Type B pancreatic cell (in vitro differentiated cells): ENCODE measurements at regions not wholly inside any gene's neighbourhood (a gene's known extent, or its start where the extent isn't known, plus 50 kb on each side); places are given as distances from the start of the nearest gene placed in this dataset.

ENCODE experiments used
- DNase-seq: peaks from one replicate; pipeline ENCODE4 v3.0.0; 2021; ENCODE audit warnings: mixed read lengths; ENCODE audit not compliant: unreplicated experiment; ENCODE audit errors: extremely low spot score
- H3K27ac Mint-ChIP-seq: 2 replicates; pipeline ENCODE4 v1.8.0; 2021; ENCODE audit warnings: mild to moderate bottlenecking, mixed read lengths
- H3K27me3 Mint-ChIP-seq: 2 replicates; pipeline ENCODE4 v1.8.0; 2021; ENCODE audit warnings: mixed read lengths
- H3K36me3 Mint-ChIP-seq: 2 replicates; pipeline ENCODE4 v1.8.0; 2021; ENCODE audit warnings: mixed read lengths
- H3K4me1 Mint-ChIP-seq: one replicate; pipeline ENCODE4 v1.8.0; 2021; ENCODE audit warnings: mixed read lengths; ENCODE audit not compliant: unreplicated experiment
- H3K4me3 Mint-ChIP-seq: 2 replicates; pipeline ENCODE4 v1.8.0; 2021; ENCODE audit warnings: mild to moderate bottlenecking, mixed read lengths
- H3K9me3 Mint-ChIP-seq: 2 replicates; pipeline ENCODE4 v1.8.0; 2021; ENCODE audit warnings: mixed read lengths
- TF ChIP-seq, protein P1 (sequence below): fragments of 200-600 bp; sonication (generic); conservative IDR thresholded peaks from 2 replicates; pipeline ENCODE4 v1.5.0; 2021; ENCODE audit warnings: antibody characterized with exemption, mild to moderate bottlenecking

DNA sequence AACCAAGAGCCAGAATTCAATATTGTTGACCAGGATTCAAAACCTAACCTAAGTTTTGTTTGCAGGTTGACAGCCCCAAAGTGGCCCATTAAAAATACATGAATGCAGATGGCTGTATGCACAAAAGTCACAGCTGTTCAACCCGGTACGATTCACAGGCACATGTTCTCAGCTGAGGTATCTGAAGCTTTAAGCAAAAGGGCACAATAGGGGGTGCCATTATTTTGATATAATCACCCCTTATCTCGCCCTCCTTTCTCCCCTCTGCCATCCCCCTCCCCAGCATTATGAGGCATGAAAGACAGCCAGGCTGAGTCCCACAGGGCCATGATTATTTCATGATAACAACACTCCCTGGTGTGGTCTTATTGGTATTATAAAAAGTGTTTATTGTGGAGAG lies 264.9 kb downstream of the EBLN2 start:
- Mint-ChIP-seq H3K27me3 (peaks cover 5% of the 10 kb centered on the region), H3K4me1 (peaks cover 8% of the 10 kb centered on the region), H3K9me3 (no peaks in the 10 kb centered on the region), H3K4me3 (no peak overlapping the region), H3K36me3 (no peaks in the 10 kb centered on the region), H3K27ac (no peak overlapping the region)
- DNase-seq, result no peak
- TF ChIP-seq, protein P1, sequence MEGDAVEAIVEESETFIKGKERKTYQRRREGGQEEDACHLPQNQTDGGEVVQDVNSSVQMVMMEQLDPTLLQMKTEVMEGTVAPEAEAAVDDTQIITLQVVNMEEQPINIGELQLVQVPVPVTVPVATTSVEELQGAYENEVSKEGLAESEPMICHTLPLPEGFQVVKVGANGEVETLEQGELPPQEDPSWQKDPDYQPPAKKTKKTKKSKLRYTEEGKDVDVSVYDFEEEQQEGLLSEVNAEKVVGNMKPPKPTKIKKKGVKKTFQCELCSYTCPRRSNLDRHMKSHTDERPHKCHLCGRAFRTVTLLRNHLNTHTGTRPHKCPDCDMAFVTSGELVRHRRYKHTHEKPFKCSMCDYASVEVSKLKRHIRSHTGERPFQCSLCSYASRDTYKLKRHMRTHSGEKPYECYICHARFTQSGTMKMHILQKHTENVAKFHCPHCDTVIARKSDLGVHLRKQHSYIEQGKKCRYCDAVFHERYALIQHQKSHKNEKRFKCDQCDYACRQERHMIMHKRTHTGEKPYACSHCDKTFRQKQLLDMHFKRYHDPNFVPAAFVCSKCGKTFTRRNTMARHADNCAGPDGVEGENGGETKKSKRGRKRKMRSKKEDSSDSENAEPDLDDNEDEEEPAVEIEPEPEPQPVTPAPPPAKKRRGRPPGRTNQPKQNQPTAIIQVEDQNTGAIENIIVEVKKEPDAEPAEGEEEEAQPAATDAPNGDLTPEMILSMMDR, result no peak

DNA sequence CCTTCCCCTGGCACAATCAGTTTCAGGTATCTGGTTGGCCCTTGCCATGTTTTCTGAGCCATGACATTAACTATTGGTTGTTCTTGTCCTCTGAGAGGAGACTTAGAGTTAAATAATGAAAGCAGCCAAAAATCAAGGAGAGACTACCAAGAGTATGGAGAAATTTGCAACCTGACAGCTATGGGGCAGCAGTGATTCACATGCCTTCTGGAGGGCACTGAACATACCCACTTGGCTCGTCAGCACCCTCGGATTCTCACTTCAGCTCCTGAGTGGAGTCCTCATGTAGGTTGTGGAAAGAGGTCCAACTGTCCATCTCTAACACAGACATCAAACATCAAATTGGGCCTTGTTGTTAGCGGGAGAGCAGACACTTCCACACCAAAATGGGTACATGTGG lies 265.6 kb downstream of the EBLN2 start:
- TF ChIP-seq, protein P1, result no peak
- peaks cover 8% of the 10 kb centered on the region for H3K4me1 Mint-ChIP-seq
- H3K9me3 Mint-ChIP-seq, result no peaks in the 10 kb centered on the region
- DNase-seq, result no peak
- H3K4me3 Mint-ChIP-seq, result no peak overlapping the region
- peaks cover 5% of the 10 kb centered on the region for H3K27me3 Mint-ChIP-seq
- H3K36me3 Mint-ChIP-seq, result no peaks in the 10 kb centered on the region
- H3K27ac Mint-ChIP-seq, result no peak overlapping the region
